GM21423 (cell line): ENCODE measurements at regions not wholly inside any gene's neighbourhood (a gene's known extent, or its start where the extent isn't known, plus 50 kb on each side); places are given as distances from the start of the nearest gene placed in this dataset.

ENCODE experiments used
- ATAC-seq: cut with Tn5 transposase; IDR thresholded peaks from one replicate; pipeline ENCODE4 v1.9.1; 2021; ENCODE audit warnings: mild to moderate bottlenecking, moderate library complexity; ENCODE audit not compliant: unreplicated experiment

- no peak for ATAC-seq
These were observed 71.7 kb upstream of the ZNRF2 start for GRCh38 chr7:30212701-30213111.

- ATAC-seq = no peak
These were observed 70.8 kb upstream of the ZNRF2 start for GRCh38 chr7:30213637-30214036.

GRCh38 chr7:30214651-30215137 lies 69.7 kb upstream of the ZNRF2 start:
- ATAC-seq = peak; percentile 78

- no peak for ATAC-seq
These were observed 62.6 kb upstream of the ZNRF2 start for GRCh38 chr7:30221764-30222163.

GRCh38 chr7:30222515-30223215 lies 61.7 kb upstream of the ZNRF2 start:
- ATAC-seq = no peak

- ATAC-seq = no peak
These were observed 60.5 kb upstream of the ZNRF2 start for GRCh38 chr7:30223896-30224295.

GRCh38 chr7:30224511-30225062 lies 59.8 kb upstream of the ZNRF2 start:
- no peak for ATAC-seq

GRCh38 chr7:30225863-30226613 lies 58.4 kb upstream of the ZNRF2 start:
- ATAC-seq = peak; percentile 81

- ATAC-seq = no peak
These were observed 57.7 kb upstream of the ZNRF2 start for GRCh38 chr7:30226614-30227268.

GRCh38 chr7:30231271-30231670 lies 53.1 kb upstream of the ZNRF2 start:
- ATAC-seq = no peak

- no peak for ATAC-seq
These were observed 52.0 kb upstream of the ZNRF2 start for GRCh38 chr7:30232391-30232790.
